ENCODE measurements at regions not wholly inside any gene's neighbourhood (a gene's known extent, or its start where the extent isn't known, plus 50 kb on each side); places are given as distances from the start of the nearest gene placed in this dataset.

DNA sequence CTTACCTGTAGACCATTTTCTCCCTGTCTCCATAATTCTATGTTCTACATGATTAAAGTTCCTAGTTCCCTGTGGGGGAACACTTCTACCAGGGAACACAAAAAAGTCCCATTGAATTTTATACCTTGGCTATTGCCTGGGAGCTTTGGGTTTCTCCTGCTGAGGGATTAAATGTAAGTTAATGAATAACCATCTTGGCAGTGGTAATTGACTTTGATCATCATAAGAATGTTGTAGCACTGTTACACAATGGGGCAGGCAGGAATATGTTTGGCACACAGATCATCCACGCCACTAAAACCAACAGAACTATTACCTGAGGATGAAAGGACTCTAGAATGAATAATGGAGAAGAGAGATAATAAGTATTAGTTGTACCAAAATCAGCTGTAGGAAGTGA is 1106.2 kb upstream of the GJE1 start:
- intact Hi-C loops (cut with DNase I) = no loop called here
- DNase-seq (ENCODE audit: low spot score) = no peak

- DNase-seq (ENCODE audit: low spot score) = no peak
- intact Hi-C loops (cut with DNase I) = no loop called here
Measured at GRCh38 chr6:141024526-141024925, 1108.2 kb upstream of the GJE1 start.

- intact Hi-C loops (cut with DNase I) = no loop called here
- DNase-seq (ENCODE audit: low spot score) = no peak
Measured at GRCh38 chr6:141017941-141018340, 1114.8 kb upstream of the GJE1 start.

DNA sequence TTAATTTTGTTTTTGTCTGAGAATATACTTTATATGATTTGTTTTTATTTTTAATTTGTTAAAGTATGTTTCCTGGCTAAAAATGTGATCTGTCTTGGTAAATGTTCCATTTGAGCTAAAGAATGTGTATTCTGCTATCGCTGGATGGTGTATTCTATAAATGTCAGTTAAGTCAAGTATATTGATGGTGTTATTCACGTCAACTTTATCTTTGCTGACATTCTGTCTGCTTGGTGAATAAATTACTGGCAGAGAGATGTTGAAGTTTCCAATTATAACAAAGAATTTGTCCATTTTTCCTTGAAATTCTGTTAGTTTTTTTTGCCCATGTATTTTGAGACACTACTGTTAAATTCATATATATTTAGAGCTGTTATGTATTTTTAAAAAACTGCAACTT is 1131.8 kb upstream of the GJE1 start:
- DNase-seq (ENCODE audit: low spot score) = no peak
- intact Hi-C loops (cut with DNase I) = no loop called here

- no peak for DNase-seq (ENCODE audit: low spot score)
- intact Hi-C loops (cut with DNase I) = no loop called here
Measured at GRCh38 chr6:140993515-140993914, 1139.2 kb upstream of the GJE1 start.

DNA sequence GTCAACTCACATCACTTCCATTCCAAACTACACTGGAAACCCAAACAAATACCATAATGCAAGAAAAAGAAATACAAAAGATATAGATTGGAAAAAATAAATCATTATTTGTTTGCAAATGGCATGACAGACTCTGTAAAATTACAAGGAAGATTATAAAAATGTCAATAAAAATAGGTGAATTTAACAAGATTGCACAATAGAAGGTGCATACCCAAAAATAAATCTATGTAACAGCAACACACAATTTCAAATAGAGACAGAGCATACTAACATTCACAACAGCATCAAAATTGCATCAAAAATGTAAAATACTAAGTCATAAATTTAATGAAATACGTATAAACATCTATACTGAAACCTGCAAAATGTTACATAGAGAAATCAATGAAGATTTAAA is 1140.0 kb upstream of the GJE1 start:
- intact Hi-C loops (cut with DNase I) = no loop called here
- no peak for DNase-seq (ENCODE audit: low spot score)

DNA sequence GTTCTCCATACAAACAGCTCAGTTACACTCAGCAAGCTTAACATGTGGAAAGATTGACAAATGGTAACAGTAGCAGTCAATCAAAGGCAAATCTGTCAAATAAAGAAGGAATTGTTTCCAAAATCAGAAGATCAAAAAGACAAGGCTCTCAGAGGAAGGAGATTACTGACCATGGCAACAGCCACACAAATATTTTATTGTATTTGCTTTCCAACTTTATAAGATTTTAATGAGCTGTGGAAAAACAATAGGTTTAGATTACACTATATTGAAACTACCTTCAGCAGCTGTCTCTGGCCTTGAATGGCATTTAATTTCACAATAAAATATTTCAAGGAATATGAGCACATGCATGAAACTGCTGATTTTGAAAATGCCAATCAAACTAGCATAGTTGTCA is 1143.9 kb upstream of the GJE1 start:
- intact Hi-C loops (cut with DNase I) = no loop called here

DNA sequence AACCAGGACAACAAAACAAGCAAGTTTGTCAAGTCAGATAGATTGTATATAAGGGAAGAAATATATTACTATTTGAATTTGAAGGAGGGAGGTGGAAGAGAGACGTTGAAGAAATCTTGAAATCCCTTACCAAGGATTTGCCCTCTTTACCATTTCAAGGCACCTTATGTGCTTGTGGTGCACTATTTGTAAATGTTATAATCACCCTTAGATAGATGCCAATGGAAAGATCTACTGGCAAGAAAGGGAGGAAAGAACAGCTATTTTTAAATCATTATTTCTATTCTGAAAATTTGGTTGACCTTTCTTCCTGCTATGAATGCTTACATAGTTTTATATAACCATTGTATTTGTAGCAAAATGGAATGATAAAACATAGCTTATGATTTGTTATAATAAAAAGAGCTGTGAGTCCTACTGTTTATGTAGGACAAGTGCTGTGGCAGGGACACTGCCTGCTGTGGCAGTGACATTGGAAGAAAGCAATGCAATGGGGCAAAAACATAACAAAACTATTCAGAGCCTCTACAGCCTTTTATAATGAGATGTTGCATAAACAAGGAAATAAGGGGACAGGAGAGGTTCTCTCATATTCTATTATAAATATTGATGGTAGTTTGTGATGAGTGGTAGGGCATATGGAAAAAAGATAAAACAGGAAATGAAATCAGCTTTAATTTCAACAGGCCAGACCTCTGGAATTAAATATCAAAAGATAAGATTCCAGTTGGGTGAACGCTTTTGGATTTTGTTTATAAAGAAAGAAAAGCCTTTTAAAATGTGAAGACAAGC is 1145.2 kb upstream of the GJE1 start:
- intact Hi-C loops (cut with DNase I) = no loop called here
- DNase-seq (ENCODE audit: low spot score) = no peak

More for the DNA sequence above, 1143.9 kb upstream of the GJE1 start:
- no peak for DNase-seq (ENCODE audit: low spot score)

- intact Hi-C loops (cut with DNase I) = no loop called here
Measured at GRCh38 chr6:140985679-140986275, 1146.9 kb upstream of the GJE1 start.

DNA sequence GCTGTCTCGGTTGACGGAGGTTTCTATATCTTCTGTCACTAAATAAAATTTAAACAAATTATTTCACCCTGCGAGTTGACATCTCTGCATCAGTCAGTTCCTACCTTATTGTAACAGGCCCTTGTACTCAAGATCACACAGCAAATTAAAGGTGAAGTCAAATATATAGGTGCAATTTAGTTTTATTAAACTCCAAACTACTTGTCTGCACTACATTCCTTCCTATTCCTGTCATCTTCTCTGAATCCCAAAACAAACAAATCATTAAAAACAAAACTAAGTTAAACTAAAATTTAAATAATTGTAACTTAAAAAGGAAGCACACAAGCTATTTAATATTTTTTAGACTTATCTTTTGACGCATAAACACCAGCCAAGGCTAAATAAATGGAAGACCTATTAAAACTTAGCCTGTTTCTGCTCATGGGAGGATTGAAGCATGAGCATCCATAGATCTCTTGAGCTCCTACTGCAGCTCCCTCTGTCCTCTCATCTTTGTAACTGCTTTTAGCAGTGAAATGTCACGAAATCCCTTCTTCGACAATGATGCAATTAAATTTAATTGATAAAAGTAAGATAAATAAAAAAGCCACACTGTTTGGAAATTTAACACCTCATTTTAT is 1152.3 kb upstream of the GJE1 start:
- no peak for DNase-seq (ENCODE audit: low spot score)
- intact Hi-C loops (cut with DNase I) = loop anchor here in 1 of 2 donors (2.0 kb wide), 1 partner anchor 72 kb away; no protein-coding TSS in a partner anchor

More at GRCh38 chr6:140985679-140986275, 1146.9 kb upstream of the GJE1 start:
- DNase-seq (ENCODE audit: low spot score) = no peak

DNA sequence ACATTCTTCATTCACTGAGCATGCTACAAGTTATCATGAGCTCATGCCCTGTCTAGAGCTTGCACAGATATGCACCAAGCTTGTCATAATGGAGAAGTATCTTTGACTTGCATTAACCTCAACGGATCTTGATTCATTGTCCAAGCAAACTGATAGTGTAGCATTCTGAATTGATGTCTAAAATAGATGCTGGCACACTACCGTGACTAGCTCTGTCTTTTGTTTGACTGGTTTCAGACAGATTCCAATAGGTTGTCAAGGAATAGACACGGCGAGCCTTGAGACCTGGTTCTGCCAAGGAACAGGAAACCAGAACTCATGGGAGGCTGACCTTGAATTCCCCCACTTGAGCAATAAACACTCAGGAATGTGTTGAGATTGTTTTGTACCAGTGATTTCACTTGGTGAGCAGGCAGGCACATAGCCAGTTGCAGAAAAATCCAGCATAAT is 1153.1 kb upstream of the GJE1 start:
- intact Hi-C loops (cut with DNase I) = loop anchor here in 1 of 2 donors (2.0 kb wide), 1 partner anchor 73 kb away; no protein-coding TSS in a partner anchor
- no peak for DNase-seq (ENCODE audit: low spot score)

GRCh38 chr6:140977403-140977802 is 1155.3 kb upstream of the GJE1 start:
- no peak for DNase-seq (ENCODE audit: low spot score)
- intact Hi-C loops (cut with DNase I) = no loop called here

- intact Hi-C loops (cut with DNase I) = no loop called here
- DNase-seq (ENCODE audit: low spot score) = no peak
Measured at GRCh38 chr6:140976806-140977205, 1155.9 kb upstream of the GJE1 start.

DNA sequence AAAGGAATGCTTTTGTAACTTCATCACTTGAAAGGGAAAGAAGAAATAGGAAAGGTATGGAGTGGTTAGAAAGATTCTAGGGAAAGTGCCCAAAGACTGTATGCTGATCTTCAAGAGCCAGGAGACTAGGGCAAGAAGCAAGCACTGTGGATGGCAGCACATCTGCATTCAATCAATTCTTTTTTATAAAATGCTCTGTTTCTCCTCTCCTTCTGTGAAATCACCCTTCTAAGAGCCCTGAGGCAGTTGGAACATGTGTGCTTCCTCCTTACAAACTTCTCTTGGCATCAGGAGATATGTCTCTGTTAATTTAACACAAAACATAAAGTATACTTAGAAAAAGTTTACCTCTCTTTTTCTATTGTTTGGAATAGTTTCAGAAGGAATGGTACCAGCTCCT is 1162.2 kb upstream of the GJE1 start:
- intact Hi-C loops (cut with DNase I) = no loop called here
- DNase-seq (ENCODE audit: low spot score) = no peak

DNA sequence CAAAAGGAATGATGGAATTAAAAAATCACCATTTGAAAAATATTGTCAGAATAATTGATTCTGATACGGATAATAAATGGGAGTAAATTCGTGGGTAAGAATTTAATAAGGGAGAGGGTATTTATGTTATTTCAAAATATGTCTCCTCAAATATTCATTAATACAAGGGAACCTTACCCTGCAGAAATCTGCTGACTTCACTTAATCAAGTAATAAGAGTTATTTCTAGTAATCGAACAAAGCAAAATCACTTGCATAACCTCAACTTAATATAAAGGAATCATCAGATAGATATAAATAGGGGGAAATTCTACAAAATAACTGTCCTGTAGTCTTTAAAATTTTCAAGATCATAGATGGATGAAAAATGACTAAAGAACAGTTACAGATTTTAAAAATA is 1164.7 kb upstream of the GJE1 start:
- no peak for DNase-seq (ENCODE audit: low spot score)
- intact Hi-C loops (cut with DNase I) = no loop called here

DNA sequence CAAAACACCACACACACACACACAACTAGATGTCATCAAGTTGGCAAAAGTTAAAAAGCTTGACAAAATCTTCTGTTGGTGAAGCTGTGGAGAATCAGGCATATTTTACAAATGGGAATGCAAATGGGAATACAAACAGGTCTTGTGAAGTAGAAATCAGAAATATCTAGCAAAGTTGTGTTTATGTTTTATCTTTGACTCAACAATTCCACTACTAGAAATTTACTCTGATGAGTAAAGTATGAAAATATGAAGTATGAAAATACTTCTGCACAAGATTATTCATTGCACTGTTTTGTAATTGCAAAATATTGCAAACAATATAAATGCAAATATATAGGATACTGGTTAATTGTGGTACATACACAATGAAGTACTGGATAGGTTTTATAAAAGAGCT is 1166.0 kb upstream of the GJE1 start:
- intact Hi-C loops (cut with DNase I) = no loop called here
- no peak for DNase-seq (ENCODE audit: low spot score)

- intact Hi-C loops (cut with DNase I) = no loop called here
- DNase-seq (ENCODE audit: low spot score) = no peak
Measured at GRCh38 chr6:140960566-140960965, 1172.2 kb upstream of the GJE1 start.

GRCh38 chr6:140957386-140957785 is 1175.3 kb upstream of the GJE1 start:
- intact Hi-C loops (cut with DNase I) = no loop called here
- DNase-seq (ENCODE audit: low spot score) = no peak

GRCh38 chr6:140956571-140957369 is 1176.0 kb upstream of the GJE1 start:
- intact Hi-C loops (cut with DNase I) = no loop called here

More at GRCh38 chr6:140956571-140957369, 1176.0 kb upstream of the GJE1 start:
- no peak for DNase-seq (ENCODE audit: low spot score)
